GM21723 (cell line): ENCODE measurements at regions not wholly inside any gene's neighbourhood (a gene's known extent, or its start where the extent isn't known, plus 50 kb on each side); places are given as distances from the start of the nearest gene placed in this dataset.
"Not testable (repeated sequence)": the region's sequence is repeated elsewhere in the genome, so short reads cannot be mapped to it uniquely, and the experiment has no call there.

Source experiments
- ATAC-seq: cut with Tn5 transposase; IDR thresholded peaks from one replicate; pipeline ENCODE4 v1.9.1; 2021; ENCODE audit warnings: mild to moderate bottlenecking, moderate library complexity; ENCODE audit not compliant: unreplicated experiment

- no peak for ATAC-seq
Measured at GRCh38 chr2:194095359-194095758, 1561.7 kb upstream of the SLC39A10 start.

- ATAC-seq = no peak
Measured at GRCh38 chr2:194090251-194090905, 1566.6 kb upstream of the SLC39A10 start.

- ATAC-seq = no peak
Measured at GRCh38 chr2:194087089-194087958, 1569.7 kb upstream of the SLC39A10 start.

GRCh38 chr2:194086129-194086528 lies 1570.9 kb upstream of the SLC39A10 start:
- ATAC-seq = no peak

- no peak for ATAC-seq
Measured at GRCh38 chr2:194079989-194080388, 1577.0 kb upstream of the SLC39A10 start.

GRCh38 chr2:194077366-194077765 lies 1579.7 kb upstream of the SLC39A10 start:
- no peak for ATAC-seq

- ATAC-seq = no peak
Measured at GRCh38 chr2:194062401-194062800, 1594.6 kb upstream of the SLC39A10 start.

GRCh38 chr2:194060269-194060668 lies 1596.8 kb upstream of the SLC39A10 start:
- no peak for ATAC-seq

- no peak for ATAC-seq
Measured at GRCh38 chr2:194054313-194054712, 1602.7 kb upstream of the SLC39A10 start.

GRCh38 chr2:194044321-194044720 lies 1612.7 kb upstream of the SLC39A10 start:
- ATAC-seq = no peak

- ATAC-seq = not testable (repeated sequence)
Measured at GRCh38 chr2:194021130-194021529, 1635.9 kb upstream of the SLC39A10 start.

- no peak for ATAC-seq
Measured at GRCh38 chr2:194020155-194020554, 1636.9 kb upstream of the SLC39A10 start.

GRCh38 chr2:194015751-194016150 lies 1641.3 kb upstream of the SLC39A10 start:
- no peak for ATAC-seq

GRCh38 chr2:194014639-194015038 lies 1642.4 kb upstream of the SLC39A10 start:
- ATAC-seq = no peak

- no peak for ATAC-seq
Measured at GRCh38 chr2:194004590-194005206, 1652.3 kb upstream of the SLC39A10 start.

GRCh38 chr2:194003911-194004310 lies 1653.1 kb upstream of the SLC39A10 start:
- ATAC-seq = no peak

GRCh38 chr2:194002699-194003368 lies 1654.2 kb upstream of the SLC39A10 start:
- ATAC-seq = no peak

- no peak for ATAC-seq
Measured at GRCh38 chr2:193990868-193991267, 1666.2 kb upstream of the SLC39A10 start.

GRCh38 chr2:193989645-193990044 lies 1667.4 kb upstream of the SLC39A10 start:
- ATAC-seq = no peak

GRCh38 chr2:193988784-193989183 lies 1668.2 kb upstream of the SLC39A10 start:
- no peak for ATAC-seq

GRCh38 chr2:193985272-193985671 lies 1671.8 kb upstream of the SLC39A10 start:
- no peak for ATAC-seq
